PFSK-1 (cell line): ENCODE measurements at regions not wholly inside any gene's neighbourhood (a gene's known extent, or its start where the extent isn't known, plus 50 kb on each side); places are given as distances from the start of the nearest gene placed in this dataset.

ENCODE experiments used
- FOXP2 ChIP-seq: optimal IDR thresholded peaks from 2 replicates; pipeline ENCODE3; 2011; ENCODE audit warnings: borderline replicate concordance, control low read depth, inconsistent platforms; ENCODE audit not compliant: insufficient read depth; ENCODE audit errors: extremely low read length, extremely low read depth
- POLR2AphosphoS5 ChIP-seq: IDR thresholded peaks from 2 replicates; pipeline ENCODE4 v1.6.1; 2012; ENCODE audit warnings: low read depth, mild to moderate bottlenecking, control low read depth, low read length, moderate library complexity
- REST ChIP-seq, 2 experiments: IDR thresholded peaks; 2 replicates each; pipeline versions ENCODE4 v1.6.1 to v1.8.0; 2011 to 2012; ENCODE audit warnings: low read depth in 2 of 2, low read length in 2 of 2, control low read depth in 1 of 2, inconsistent platforms in 1 of 2, mild to moderate bottlenecking in 1 of 2, moderate library complexity in 1 of 2; ENCODE audit not compliant: insufficient read depth in 1 of 2
- SIN3A ChIP-seq: IDR thresholded peaks from 2 replicates; pipeline ENCODE4 v1.6.1; 2012; ENCODE audit warnings: mild to moderate bottlenecking, low read length, moderate library complexity, borderline replicate concordance; ENCODE audit not compliant: insufficient read depth
- TAF1 ChIP-seq: IDR thresholded peaks from 2 replicates; pipeline ENCODE4 v1.6.1; 2012; ENCODE audit warnings: low read length, control low read depth, borderline replicate concordance; ENCODE audit not compliant: insufficient read depth

GRCh38 chr2:217570394-217570793, 432.4 kb downstream of the TNS1 start:
- TF ChIP-seq TAF1 = no peak
- no peak for TF ChIP-seq POLR2AphosphoS5
- no peak for TF ChIP-seq REST (IDR thresholded peaks at IDR 0.05; ENCODE audit: insufficient read depth in 1 of 2, low read depth in 2 of 2, low read length in 2 of 2)
- TF ChIP-seq FOXP2 = no peak
- TF ChIP-seq SIN3A = no peak

- TF ChIP-seq POLR2AphosphoS5 = no peak
These were observed 434.4 kb downstream of the TNS1 start for GRCh38 chr2:217568289-217568971.

- TF ChIP-seq FOXP2 (no peak), TAF1 (no peak), SIN3A (no peak), POLR2AphosphoS5 (no peak), REST (IDR thresholded peaks at IDR 0.05; ENCODE audit: insufficient read depth in 1 of 2, low read depth in 2 of 2, low read length in 2 of 2) (no peak)
These were observed 439.2 kb downstream of the TNS1 start for GRCh38 chr2:217563565-217563964.

GRCh38 chr2:217562871-217563480, 439.8 kb downstream of the TNS1 start:
- no peak for TF ChIP-seq REST (IDR thresholded peaks at IDR 0.05; ENCODE audit: insufficient read depth in 1 of 2, low read depth in 2 of 2, low read length in 2 of 2)

GRCh38 chr2:217559084-217559483, 443.7 kb downstream of the TNS1 start:
- TF ChIP-seq SIN3A = no peak
- TF ChIP-seq TAF1 = no peak
- no peak for TF ChIP-seq POLR2AphosphoS5
- no peak for TF ChIP-seq FOXP2
- TF ChIP-seq REST (IDR thresholded peaks at IDR 0.05; ENCODE audit: insufficient read depth in 1 of 2, low read depth in 2 of 2, low read length in 2 of 2) = no peak
